ENCODE measurements at regions not wholly inside any gene's neighbourhood (a gene's known extent, or its start where the extent isn't known, plus 50 kb on each side); places are given as distances from the start of the nearest gene placed in this dataset.

- TF ChIP-seq CHD7 (IDR thresholded peaks at IDR 0.05; ENCODE audit: insufficient replicate concordance, low read length) (no peak), SP2 (IDR thresholded peaks at IDR 0.05; ENCODE audit: low read length) (no peak)
These were observed 59.2 kb downstream of the GADD45G start (continued) for GRCh38 chr9:89664010-89664409.

Measured in H1 (cell line).